GM19239 (cell line): ENCODE measurements at regions not wholly inside any gene's neighbourhood (a gene's known extent, or its start where the extent isn't known, plus 50 kb on each side); places are given as distances from the start of the nearest gene placed in this dataset.

Experiments
- DNase-seq: peaks from one replicate; pipeline ENCODE4 v3.0.0; 2011; ENCODE audit warnings: low spot score; ENCODE audit not compliant: insufficient read length
- FAIRE-seq: peaks from 2 replicates; lab custom pipeline; 2011; peaks lifted over from hg19 to GRCh38; lab: Jason Lieb, UNC

DNA sequence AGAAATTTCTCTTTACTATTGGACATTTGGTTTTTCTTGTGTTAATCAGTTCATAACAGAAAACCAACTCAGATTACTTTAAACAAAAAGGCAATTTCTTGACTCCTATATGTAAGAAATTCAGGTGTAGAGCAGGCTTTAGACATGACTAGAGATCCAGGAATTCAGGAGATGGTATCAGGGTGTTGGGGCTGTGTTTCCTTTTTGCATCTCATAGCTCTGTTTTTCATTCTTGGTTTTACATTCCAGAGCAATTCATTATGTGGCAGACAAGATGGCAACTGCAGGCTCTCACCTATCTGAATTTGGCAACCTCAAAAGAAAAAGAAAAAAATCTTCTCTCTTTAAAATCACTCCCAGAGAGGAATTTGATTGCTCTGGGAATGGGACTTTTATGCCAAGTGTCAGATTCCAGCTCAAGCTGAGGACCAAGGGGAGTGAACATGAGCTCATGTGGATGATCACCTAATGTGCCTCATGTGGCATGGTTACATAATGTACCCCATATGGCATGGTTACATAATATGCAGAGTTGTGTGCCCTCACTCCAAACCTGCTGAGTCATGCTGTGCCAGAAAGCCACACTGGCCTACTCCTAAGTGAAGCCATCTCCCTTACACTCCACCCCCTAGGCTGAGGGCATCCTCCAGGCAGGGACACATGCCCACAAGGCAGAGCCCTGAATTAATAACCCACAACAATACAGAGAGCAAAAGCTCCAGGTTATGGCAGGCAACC is 282.7 kb downstream of the MBD2 start:
- DNase-seq, result no peak
- peak; percentile 11 for FAIRE-seq

DNA sequence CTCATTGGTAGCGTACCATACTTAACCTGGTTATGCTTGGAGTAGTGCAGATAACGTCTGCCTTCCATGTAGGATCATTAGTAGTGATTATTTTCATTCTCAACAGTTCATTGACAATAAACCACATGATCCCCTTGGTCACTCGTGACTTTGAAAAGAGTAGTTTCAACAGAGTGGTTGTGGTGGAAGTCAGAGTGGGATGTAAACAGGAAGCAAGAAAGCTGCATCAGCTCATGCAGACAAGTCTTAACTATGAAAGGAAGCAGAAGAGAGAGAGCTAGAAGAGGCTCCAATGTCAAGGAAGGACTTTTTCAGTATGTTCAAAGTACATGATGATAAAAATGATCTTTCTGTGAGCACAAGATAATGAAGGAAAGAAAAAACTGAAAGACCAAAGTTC is 287.4 kb downstream of the MBD2 start:
- no peak for FAIRE-seq

DNA sequence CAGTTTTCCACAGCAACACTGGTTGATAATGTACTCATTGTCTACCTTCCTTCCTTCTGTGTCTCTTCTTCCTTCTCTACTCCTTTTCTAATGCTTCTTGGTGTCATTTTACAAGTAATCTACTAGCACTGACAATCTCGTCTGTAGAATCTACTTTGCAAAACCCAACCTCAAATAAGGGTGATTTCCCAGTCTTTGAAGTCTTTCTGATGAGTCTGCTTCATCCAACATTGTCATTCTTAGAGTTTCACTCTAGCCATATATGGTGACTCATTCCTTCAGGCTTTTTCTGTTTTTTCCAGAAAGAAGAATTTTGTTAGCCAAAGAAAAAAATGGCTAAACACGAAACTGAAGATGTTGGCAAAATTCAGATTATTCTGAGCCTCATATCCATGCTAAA is 288.7 kb downstream of the MBD2 start:
- DNase-seq (no peak), FAIRE-seq (no peak)

More for the DNA sequence above, 287.4 kb downstream of the MBD2 start:
- no peak for DNase-seq

DNA sequence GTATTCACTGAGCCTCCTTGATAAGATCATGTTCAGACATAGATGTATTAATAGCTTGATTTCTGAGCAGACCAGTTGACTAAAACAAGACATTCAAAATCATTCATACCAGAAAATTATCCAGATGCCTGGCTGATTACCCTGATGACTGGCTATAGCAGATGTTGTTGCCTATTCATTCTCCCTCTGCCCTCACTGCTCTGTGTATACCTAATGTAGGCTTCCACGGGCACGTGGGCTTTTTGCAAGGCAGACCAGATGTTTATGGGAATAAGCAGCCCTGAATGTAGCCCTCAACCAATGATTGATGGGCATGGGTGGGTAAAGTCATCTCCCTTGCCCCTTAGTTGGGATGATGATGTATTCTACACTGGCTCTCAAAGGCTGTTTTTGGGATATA is 289.1 kb downstream of the MBD2 start:
- FAIRE-seq (no peak), DNase-seq (no peak)

DNA sequence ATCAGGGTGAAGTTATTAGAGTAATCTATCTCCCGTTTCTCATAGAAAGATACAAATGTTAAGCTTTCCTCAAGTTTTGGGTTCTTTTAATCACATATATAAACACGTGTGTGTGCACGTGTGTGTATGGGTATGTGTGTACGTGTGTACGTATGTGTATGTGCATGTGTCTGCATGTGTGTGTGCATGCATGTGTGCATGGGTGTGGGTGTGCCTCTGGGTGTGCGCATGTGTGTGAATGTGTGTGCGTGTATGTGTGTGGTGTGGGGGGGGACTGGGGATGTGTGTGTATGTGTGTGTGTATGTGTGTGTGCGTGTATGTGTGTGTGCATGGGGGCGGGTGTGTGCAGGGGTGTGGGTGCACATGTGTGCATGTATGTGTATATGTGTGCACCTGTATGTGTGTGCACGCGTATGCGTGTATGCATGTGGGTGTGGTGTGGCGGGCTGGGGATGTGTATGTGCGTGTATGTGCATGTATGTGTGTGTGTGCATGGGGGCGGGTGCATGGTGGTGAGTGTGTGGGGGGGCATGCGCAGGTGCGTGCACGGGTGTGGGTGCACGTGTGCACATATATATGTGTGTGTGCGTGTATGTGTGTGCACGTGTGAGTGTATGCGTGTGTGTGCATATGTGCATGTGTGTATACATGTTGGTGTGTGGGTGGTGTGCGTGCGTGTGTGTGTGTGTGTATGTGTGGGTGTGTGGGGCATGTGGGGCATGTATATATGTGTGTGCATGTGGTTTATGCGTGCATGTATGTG is 304.0 kb downstream of the MBD2 start:
- DNase-seq, result no peak
- FAIRE-seq, result no peak

DNA sequence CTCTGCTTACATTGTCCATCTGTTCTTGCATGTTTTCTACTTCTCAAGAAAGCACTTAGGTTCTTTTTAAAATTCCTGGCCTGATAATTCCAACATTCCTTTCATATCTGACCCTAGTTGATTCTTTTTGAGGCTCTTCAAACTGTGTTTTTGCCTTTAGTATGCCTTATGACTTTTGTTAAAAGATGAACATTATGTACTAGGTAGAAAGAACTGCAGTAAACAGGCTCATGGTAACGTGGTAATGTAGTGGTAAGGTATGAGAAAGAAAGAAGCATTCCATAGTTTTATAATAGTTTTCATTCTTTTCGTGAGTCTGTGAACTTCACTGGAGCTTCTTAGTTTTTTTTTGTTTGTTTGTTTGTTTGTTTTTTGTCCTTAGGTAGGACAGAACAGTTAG is 306.4 kb downstream of the MBD2 start:
- DNase-seq, result no peak
- no peak for FAIRE-seq

DNA sequence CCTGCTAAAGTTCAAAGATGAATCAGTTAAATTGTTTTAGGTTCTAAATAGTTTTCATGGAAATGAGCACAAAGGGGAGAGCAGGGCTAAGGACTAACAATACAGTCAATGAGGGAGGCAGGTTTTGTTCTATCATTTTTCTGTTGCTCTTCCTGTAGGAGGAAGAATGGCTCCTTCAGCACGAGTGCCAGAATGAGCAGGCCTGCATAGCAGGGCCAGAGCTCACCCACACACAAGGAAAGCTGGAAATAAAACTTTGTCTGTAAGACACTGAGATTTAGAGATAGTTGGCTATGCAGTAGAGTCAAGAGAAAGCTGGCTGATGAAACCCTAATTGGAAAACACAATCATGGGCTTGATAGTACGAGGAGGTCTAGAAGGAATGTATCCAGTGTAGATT is 313.3 kb downstream of the MBD2 start:
- no peak for FAIRE-seq
- no peak for DNase-seq

DNA sequence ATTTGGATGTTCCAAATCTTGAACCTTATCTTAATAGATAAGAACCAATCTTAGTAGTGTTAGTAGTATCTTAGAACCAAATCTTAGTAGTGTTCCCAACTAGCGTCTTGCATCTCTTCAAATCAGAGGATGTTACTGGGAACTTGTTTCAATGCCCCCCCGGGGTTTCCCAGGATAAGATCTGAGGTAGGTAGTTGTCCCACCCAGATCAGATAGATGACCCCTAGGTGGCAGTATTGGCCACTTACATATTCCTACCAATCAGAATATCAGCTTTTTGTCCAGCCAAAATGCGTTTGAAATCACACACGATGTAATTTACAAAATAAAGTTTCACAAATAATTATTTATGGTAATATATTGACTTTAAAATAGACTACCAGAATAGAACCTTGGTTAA is 314.8 kb downstream of the MBD2 start:
- DNase-seq (peak; percentile 22), FAIRE-seq (no peak)

DNA sequence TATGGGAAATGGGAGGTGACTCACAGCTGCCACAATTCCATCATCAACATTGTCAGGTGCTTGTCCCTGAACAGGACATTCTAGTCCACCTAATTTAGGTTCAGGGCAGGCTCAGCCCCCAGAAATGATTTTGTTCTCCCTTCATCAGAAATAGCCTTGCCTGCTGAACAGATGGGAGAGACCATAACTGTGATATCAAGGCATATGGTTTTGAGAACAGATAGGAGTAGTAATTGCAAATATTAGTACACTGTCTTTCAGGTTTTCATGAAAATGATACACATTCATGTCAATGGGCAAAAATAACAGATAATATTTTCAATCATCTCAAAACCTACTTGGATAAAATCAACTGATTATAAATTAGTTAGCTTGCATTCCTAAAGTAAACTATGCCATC is 316.5 kb downstream of the MBD2 start:
- no peak for DNase-seq
- no peak for FAIRE-seq

DNA sequence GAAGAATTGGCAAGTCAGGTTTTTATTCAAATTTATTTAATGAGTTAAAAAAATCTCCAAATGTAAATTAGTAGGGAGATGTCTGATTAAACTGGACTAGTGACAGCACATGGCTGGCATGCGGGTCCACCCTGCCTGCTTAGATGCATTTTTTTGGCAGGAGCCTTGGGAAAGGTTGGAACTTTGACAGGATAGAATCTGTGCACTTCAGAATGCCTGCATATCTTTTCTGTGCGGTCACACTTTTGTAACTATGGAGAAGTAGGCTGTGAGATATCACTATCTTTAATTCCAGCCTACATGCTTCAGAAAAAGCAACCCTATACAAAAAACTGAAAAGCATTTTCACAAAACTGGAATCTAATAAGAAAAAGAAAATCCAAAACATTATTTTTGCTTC is 317.8 kb downstream of the MBD2 start:
- DNase-seq, result no peak
- FAIRE-seq, result no peak

DNA sequence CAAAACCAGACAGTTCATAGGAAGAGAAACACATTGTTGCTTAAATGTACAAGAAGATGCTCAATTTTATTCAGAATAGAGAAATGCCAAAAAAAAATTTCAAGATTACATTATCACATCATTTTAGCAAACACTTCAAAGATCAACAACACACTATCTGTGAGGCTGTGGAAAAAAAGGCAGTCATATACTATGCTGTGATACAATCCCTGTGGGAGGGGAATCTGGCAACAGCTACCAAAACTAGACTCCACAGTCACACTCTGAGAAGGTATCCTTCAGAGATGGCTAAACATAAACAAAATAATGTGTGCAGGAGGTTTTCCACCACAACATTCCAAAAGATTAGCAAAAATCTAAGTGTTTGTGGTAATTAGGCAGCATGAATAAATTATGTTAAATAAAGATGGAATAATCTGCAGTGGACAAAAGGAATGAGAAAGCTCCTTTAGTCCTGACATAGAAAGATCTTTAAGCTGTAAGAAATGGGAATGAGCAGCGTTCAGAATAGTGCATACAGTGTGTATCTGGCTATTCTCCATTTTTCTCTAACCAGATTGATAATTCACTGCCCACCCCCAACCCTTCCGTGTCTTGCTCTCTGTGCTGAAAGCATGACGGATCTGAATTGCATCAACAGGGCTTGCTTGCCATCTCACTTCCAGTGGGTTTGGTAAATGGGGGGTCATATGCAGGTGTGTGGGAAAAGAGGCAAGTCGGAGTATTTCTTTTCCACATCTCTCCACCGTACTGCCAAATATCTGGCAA is 329.6 kb downstream of the MBD2 start:
- no peak for DNase-seq
- FAIRE-seq, result no peak

DNA sequence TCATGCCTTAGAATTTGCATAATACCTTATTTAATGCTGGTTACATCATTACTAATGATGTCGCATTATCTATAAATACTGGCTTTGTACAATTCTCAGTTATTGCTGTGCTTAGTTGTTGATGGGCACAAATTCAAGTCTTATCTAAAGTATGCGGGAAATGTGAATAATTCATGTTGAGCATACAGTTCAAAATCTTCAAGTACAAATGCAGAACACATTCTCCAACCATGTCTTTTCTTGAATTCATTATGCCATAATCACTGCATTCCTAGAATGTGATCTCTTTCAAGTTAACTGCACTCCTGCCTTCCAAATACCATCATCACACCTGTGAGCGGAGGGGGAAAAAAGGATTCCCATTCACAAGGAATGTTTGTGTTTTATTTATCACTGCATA is 337.0 kb downstream of the MBD2 start:
- FAIRE-seq, result no peak
- DNase-seq, result no peak

DNA sequence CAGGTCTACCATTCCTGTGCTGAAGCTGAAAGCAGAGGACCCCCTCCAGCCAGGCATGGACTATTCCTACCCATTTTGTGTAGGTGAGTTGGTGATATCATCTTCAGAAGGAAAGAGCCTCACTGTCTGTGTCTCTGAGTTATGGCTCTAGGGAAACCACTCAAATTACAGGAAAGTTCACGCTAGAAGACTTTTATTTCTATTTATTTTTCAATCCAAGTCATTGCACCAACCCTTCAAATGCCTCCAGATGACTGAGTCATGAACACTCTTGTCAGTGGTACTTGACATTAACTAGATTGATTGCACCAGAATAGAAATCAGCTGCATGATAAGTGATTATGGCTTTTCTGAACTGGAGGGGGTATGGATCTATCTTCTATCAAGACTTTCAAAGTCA is 338.4 kb downstream of the MBD2 start:
- FAIRE-seq, result no peak
- DNase-seq, result no peak

DNA sequence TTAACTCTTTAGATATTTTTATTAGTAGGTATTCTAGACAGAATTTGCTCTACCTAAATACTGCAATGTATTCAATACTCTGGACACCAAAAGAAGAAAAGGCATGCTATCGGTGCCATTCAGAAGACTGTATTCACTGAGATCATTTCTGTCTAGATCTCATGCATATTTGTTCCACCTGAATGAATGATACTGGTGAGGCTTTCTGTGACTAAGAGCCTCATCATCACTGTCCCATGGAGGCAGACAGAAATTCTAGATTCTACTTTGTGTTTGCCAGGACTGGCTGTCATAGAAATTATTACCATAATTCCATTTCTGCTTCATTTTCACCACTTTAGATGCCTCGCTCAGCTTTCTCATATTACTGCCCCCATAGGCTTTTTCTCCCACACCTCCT is 340.7 kb downstream of the MBD2 start:
- no peak for FAIRE-seq

DNA sequence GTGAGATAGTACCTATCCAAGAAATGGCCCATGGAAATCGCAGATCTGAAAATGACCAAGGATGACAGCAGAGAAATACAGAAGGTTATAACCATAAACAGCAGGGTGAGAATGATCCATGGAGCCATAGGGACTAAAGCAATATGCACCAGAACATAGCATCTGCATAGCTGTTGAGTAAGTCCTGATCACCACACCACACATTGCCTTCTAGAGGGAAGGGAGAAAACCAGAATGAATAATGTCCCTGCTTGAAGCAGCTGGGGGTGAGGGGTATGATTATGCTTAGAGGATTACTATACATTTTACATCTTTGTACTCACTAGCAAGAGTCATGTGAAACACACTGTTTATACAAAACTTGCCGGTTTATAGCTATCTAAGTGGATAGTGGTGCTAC is 350.4 kb downstream of the MBD2 start:
- no peak for DNase-seq
- no peak for FAIRE-seq

More for the DNA sequence above, 340.7 kb downstream of the MBD2 start:
- DNase-seq, result no peak

DNA sequence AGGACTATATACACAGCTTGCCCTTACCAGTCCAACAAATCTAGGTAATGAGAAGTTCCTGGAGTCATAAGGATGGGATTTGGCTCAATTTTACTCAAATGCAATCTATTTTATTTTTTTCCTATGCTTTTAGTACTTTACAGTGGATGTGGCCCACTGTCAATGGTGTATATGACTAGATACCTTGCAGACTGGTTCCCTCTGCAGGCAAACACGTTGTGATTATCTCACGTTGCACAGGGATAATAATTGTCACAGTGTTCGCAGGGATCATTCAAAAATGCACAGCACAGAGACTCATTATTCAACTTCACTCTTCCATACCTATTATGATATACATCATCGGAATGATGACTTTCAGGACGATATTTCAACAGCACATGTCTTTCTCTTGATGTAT is 359.7 kb downstream of the MBD2 start:
- FAIRE-seq, result no peak
- DNase-seq, result no peak

DNA sequence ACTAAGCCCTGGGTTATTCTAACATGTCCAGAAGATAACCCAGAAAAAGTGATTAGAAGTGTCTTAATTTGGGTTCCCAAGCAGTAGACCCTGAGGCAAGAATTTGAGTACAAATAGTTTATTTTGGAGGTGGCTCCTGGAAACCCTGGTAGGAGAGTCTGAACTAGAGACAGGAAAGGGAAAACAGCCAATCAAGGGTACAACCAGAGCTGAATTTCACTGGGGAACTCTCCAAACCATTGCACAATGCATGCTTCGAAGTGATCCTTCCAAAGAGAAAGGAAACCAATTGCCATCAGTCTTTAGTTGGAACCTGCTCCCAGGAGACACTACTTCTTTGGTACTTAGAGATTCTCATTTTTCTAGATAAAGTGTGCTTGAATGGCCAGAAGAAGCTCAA is 361.5 kb downstream of the MBD2 start:
- DNase-seq (no peak), FAIRE-seq (no peak)

DNA sequence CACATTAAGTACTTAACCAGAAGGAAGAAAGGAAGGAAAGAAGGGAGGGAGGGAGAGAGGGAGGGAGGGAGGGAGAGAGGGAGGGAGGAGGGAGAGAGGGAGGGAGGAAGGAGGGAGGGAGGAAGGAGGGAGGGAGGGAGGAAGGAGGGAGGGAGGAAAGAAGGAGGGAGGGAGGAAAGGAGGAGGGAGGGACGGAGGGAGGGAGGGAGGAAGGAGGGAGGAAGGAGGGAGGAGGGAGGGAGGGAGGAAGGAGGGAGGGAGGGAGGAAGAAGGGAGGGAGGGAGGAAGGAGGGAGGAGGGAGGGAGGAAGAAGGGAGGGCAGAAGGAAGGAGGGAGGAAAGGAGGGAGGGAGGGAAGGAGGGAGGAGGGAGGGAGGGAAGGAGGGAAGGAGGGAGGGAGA is 363.3 kb downstream of the MBD2 start:
- FAIRE-seq (no peak), DNase-seq (no peak)

DNA sequence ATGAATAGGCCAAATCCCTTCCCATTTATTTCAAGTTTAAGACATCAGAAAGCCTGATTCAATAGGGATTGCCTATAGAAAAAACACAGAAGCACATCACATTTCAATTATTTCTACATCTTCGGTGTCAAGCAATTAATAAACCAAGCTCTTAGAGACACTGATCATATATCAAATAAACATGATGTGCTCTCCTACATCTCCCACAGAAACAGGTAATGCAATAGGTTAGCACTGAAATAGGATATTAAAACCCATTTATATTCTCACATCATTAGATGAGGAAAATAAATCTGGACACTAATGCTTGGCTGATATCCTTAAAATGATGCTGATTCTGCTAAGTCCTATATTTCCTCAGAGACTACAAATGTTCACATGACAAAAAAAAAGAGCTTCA is 364.7 kb downstream of the MBD2 start:
- FAIRE-seq (no peak), DNase-seq (no peak)

DNA sequence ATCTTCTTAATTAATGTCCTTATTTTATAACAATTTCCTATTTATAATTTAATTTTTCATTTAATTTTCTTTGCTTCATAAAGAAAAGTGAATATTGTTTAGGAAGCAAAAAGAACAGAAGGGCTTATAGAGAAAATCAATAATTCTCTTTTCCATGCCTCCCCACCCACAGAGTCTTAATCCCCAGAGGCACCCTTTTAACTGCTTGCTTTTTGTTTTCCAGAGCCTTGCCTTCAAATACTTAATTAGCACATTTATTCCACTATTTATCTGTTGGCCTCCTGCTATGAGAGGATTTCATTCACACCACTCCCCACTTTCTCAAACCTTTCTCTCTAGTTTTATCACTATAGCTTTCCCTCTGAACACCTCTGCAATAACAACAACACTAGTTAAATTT is 373.6 kb downstream of the MBD2 start:
- FAIRE-seq (no peak), DNase-seq (no peak)

DNA sequence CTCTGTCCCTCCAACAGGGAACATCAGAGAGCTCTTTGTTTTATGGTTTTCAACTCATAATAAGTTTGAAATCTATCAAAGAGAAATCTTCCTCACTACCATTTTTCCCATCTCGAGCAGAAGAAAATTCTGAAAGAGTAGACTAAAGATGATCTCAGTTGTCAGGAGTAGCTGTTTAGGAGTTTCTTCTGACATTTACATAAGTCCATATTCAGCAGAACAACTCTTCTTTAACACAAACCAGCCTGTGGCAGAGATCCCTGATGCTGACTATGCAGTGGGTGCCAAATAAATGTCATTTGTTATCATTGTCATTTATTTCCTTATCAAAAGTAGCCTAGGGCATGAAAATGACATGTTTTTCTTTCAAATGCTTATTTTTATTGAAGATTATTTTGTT is 380.7 kb downstream of the MBD2 start:
- no peak for DNase-seq
- FAIRE-seq, result no peak
